H9 (cell line): ENCODE measurements at regions not wholly inside any gene's neighbourhood (a gene's known extent, or its start where the extent isn't known, plus 50 kb on each side); places are given as distances from the start of the nearest gene placed in this dataset.
"Not testable (repeated sequence)": the region's sequence is repeated elsewhere in the genome, so short reads cannot be mapped to it uniquely, and the experiment has no call there.

Experiments used
- DNase-seq: peaks from one replicate; pipeline ENCODE4 v3.0.0-alpha.2; 2017
- H2AFZ ChIP-seq: one replicate; pipeline ENCODE4 v1.6.1; 2013; ENCODE audit warnings: mild to moderate bottlenecking, low read length, control low read depth, moderate library complexity
- H2AK5ac ChIP-seq: 2 replicates; pipeline ENCODE4 v1.6.1; 2013; ENCODE audit warnings: low read length, control low read depth, mixed read lengths; ENCODE audit not compliant: insufficient read length
- H2BK120ac ChIP-seq: one replicate; pipeline ENCODE4 v1.6.1; 2013; ENCODE audit warnings: low read depth, mild to moderate bottlenecking, low read length, control low read depth, inconsistent platforms; ENCODE audit not compliant: poor library complexity, severe bottlenecking
- H2BK12ac ChIP-seq: 2 replicates; pipeline ENCODE4 v1.6.1; 2013; ENCODE audit warnings: low read length, control low read depth, mixed read lengths, low read depth; ENCODE audit not compliant: insufficient read length
- H2BK15ac ChIP-seq: 2 replicates; pipeline ENCODE4 v1.6.1; 2013; ENCODE audit warnings: low read depth, low read length, control low read depth
- H2BK20ac ChIP-seq: one replicate; pipeline ENCODE4 v1.6.1; 2013; ENCODE audit warnings: low read depth, mild to moderate bottlenecking, low read length, control low read depth, inconsistent platforms; ENCODE audit not compliant: poor library complexity, severe bottlenecking
- H2BK5ac ChIP-seq: 2 replicates; pipeline ENCODE4 v1.6.1; 2013; ENCODE audit warnings: low read length, control low read depth, mixed read lengths; ENCODE audit not compliant: insufficient read length
- H3K14ac ChIP-seq: 2 replicates; pipeline ENCODE4 v1.6.1; 2013; ENCODE audit warnings: low read length, control low read depth; ENCODE audit not compliant: insufficient read depth
- H3K18ac ChIP-seq: 2 replicates; pipeline ENCODE4 v1.6.1; 2013; ENCODE audit warnings: low read depth, mild to moderate bottlenecking, mixed read lengths, low read length, control low read depth; ENCODE audit not compliant: insufficient read length
- H3K23ac ChIP-seq: 2 replicates; pipeline ENCODE4 v1.6.1; 2013; ENCODE audit warnings: low read length, control low read depth, mixed read lengths, low read depth; ENCODE audit not compliant: insufficient read length
- H3K23me2 ChIP-seq: 2 replicates; pipeline ENCODE4 v1.6.1; 2013; ENCODE audit warnings: low read depth, mild to moderate bottlenecking, mixed read lengths, low read length, control low read depth; ENCODE audit not compliant: insufficient read length, poor library complexity, severe bottlenecking
- H3K27ac ChIP-seq: 2 replicates; pipeline ENCODE4 v1.5.1; 2013; ENCODE audit warnings: low read length, control low read depth, mixed read lengths, low read depth; ENCODE audit not compliant: insufficient read length
- H3K27me3 ChIP-seq: 2 replicates; pipeline ENCODE4 v1.6.1; 2013; ENCODE audit warnings: low read length, control low read depth, inconsistent platforms; ENCODE audit not compliant: insufficient read depth
- H3K4ac ChIP-seq: 2 replicates; pipeline ENCODE4 v1.6.1; 2013; ENCODE audit warnings: low read depth, mild to moderate bottlenecking, control low read depth, inconsistent platforms, low read length, moderate library complexity
- H3K4me1 ChIP-seq: 2 replicates; pipeline ENCODE4 v1.6.1; 2013; ENCODE audit warnings: low read length, control low read depth, inconsistent platforms; ENCODE audit not compliant: insufficient read depth
- H3K4me2 ChIP-seq: 2 replicates; pipeline ENCODE4 v1.6.1; 2013; ENCODE audit warnings: low read length, control low read depth, mixed read lengths; ENCODE audit not compliant: insufficient read length, insufficient read depth
- H3K56ac ChIP-seq: 2 replicates; pipeline ENCODE4 v1.6.1; 2013; ENCODE audit warnings: low read depth, mild to moderate bottlenecking, mixed read lengths, low read length, control low read depth; ENCODE audit not compliant: insufficient read length
- H3K79me1 ChIP-seq: 2 replicates; pipeline ENCODE4 v1.6.1; 2013; ENCODE audit warnings: low read depth, mild to moderate bottlenecking, moderate library complexity, low read length, control low read depth, inconsistent platforms; ENCODE audit not compliant: insufficient read depth, poor library complexity, severe bottlenecking
- H3K79me2 ChIP-seq: 2 replicates; pipeline ENCODE4 v1.6.1; 2013; ENCODE audit warnings: low read length, control low read depth, inconsistent platforms; ENCODE audit not compliant: insufficient read depth
- H3K9ac ChIP-seq: 2 replicates; pipeline ENCODE4 v1.6.1; 2013; ENCODE audit warnings: low read length, control low read depth, mixed read lengths; ENCODE audit not compliant: insufficient read length; ENCODE audit errors: extremely low read depth
- H3K9me3 ChIP-seq: one replicate; pipeline ENCODE4 v1.6.1; 2013; ENCODE audit warnings: low read depth, low read length, inconsistent platforms; ENCODE audit not compliant: control insufficient read depth
- H3T11ph ChIP-seq: one replicate; pipeline ENCODE4 v1.6.1; 2013; ENCODE audit warnings: mild to moderate bottlenecking, low read length, control low read depth, inconsistent platforms
- H4K20me1 ChIP-seq: one replicate; pipeline ENCODE4 v1.6.1; 2013; ENCODE audit not compliant: control insufficient read depth, insufficient read length, insufficient read depth
- H4K5ac ChIP-seq: 2 replicates; pipeline ENCODE4 v1.6.1; 2013; ENCODE audit warnings: low read depth, mild to moderate bottlenecking, mixed read lengths, low read length, control low read depth; ENCODE audit not compliant: insufficient read length
- H4K8ac ChIP-seq: replicated peaks from 2 replicates; pipeline ENCODE4 v1.6.1; 2013; ENCODE audit warnings: low read length, control low read depth, mixed read lengths, low read depth; ENCODE audit not compliant: insufficient read length
- H4K91ac ChIP-seq: 2 replicates; pipeline ENCODE4 v1.6.1; 2013; ENCODE audit warnings: low read depth, mild to moderate bottlenecking, moderate library complexity, mixed read lengths, low read length, control low read depth; ENCODE audit not compliant: insufficient read length
- H3K27ac Mint-ChIP-seq, 3 experiments: 2 replicates in 2 of 3; 3 replicates in 1 of 3; pipeline ENCODE4 v1.8.0; 2020 to 2021; ENCODE audit warnings: mixed read lengths in 3 of 3, mild to moderate bottlenecking in 1 of 3, moderate library complexity in 1 of 3
- H3K27me3 Mint-ChIP-seq: 2 replicates; pipeline ENCODE4 v1.8.0; 2021; ENCODE audit warnings: low read depth, mild to moderate bottlenecking, moderate library complexity, mixed read lengths
- H3K36me3 Mint-ChIP-seq, 3 experiments: 2 replicates in 2 of 3; 3 replicates in 1 of 3; pipeline ENCODE4 v1.8.0; 2020 to 2021; ENCODE audit warnings: low read depth in 3 of 3, mixed read lengths in 3 of 3; ENCODE audit not compliant: insufficient read depth in 1 of 3
- H3K4me1 Mint-ChIP-seq, 2 experiments: 2 replicates each; pipeline ENCODE4 v1.8.0; 2020; ENCODE audit warnings: mixed read lengths in 2 of 2
- H3K4me3 Mint-ChIP-seq, 2 experiments: 2 replicates in 1 of 2; 3 replicates in 1 of 2; pipeline ENCODE4 v1.8.0; 2020 to 2021; ENCODE audit warnings: mild to moderate bottlenecking in 2 of 2, mixed read lengths in 2 of 2, moderate library complexity in 1 of 2
- H3K9me3 Mint-ChIP-seq, 2 experiments: 2 replicates in 1 of 2; 3 replicates in 1 of 2; pipeline ENCODE4 v1.8.0; 2020; ENCODE audit warnings: mild to moderate bottlenecking in 2 of 2, mixed read lengths in 2 of 2, moderate library complexity in 1 of 2
- CTCF ChIP-seq: fragments of 200-600 bp; sonication (generic); conservative IDR thresholded peaks from 3 replicates; pipeline ENCODE4 v1.8.0; 2021; ENCODE audit warnings: antibody characterized with exemption, mild to moderate bottlenecking
- WGBS: extraction: QIAGEN DNeasy Blood & Tissue Kit; methylation state at CpG from one replicate; pipeline ENCODE4 v1.1.7; 2013; ENCODE audit warnings: missing lambda C conversion rate, low lambda C conversion rate, mixed read lengths; ENCODE audit not compliant: insufficient read length; ENCODE audit errors: extremely low coverage; 5-methylcytosine and 5-hydroxymethylcytosine counted together

- Histone ChIP-seq H3K18ac (peak overlapping the region; percentile 25), H3K23me2 (peaks cover 8% of the 10 kb centered on the region), H3K4me2 (peak overlapping the region; percentile 57), H3K4me1 (peaks cover 7% of the 10 kb centered on the region; the same call in 1 of the 2 replicates), H3K4ac (no peak overlapping the region), H3K23ac (no peak overlapping the region), H2BK120ac (no peak overlapping the region), H2BK20ac (no peak overlapping the region), H3K9me3 (no peaks in the 10 kb centered on the region), H3K27me3 (no peaks in the 10 kb centered on the region), H3K79me1 (no peaks in the 10 kb centered on the region), H4K20me1 (no peaks in the 10 kb centered on the region), H3K9ac (no peak overlapping the region), H3K56ac (no peak overlapping the region), H2BK12ac (no peak overlapping the region), H3K27ac (no peak overlapping the region), H3K79me2 (no peaks in the 10 kb centered on the region), H2BK15ac (no peak overlapping the region), H4K91ac (no peak overlapping the region), H2BK5ac (no peak overlapping the region), H2AFZ (no peak overlapping the region), H4K5ac (no peak overlapping the region), H3T11ph (no peak overlapping the region), H4K8ac (no peak overlapping the region), H2AK5ac (no peak overlapping the region), H3K14ac (peak overlapping the region; percentile 69)
- Mint-ChIP-seq H3K4me3 (peak overlapping the region; percentile 81 to 84), H3K36me3 (no peaks in the 10 kb centered on the region), H3K27me3 (peaks cover 26% of the 10 kb centered on the region), H3K4me1 (peaks cover 24 to 34% of the 10 kb centered on the region in 2 experiments), H3K27ac (peak overlapping the region in 1 of 3 experiments; percentile 14; a peak in 1 of 7 replicates), H3K9me3 (no peaks in the 10 kb centered on the region; a peak in 1 of 5 replicates)
- no CpG with 5 or more reads among the region's 36 CpGs for WGBS
- TF ChIP-seq CTCF = peak; percentile 92
- peak; percentile 93 for DNase-seq
These were observed 62.2 kb upstream of the GTF3A start for GRCh38 chr13:27362064-27362751.

GRCh38 chr13:27363637-27364036, 60.8 kb upstream of the GTF3A start:
- H3K4me3 Mint-ChIP-seq = not testable (repeated sequence)

More at GRCh38 chr13:27363637-27364036, 60.8 kb upstream of the GTF3A start:
- not testable (repeated sequence) for H3T11ph ChIP-seq, H3K23me2 ChIP-seq, H3K56ac ChIP-seq, H2BK12ac ChIP-seq, H3K23ac ChIP-seq, DNase-seq, H3K27ac ChIP-seq, H2BK20ac ChIP-seq, H3K27me3 ChIP-seq, H3K4me2 ChIP-seq, H3K79me1 ChIP-seq, H2BK120ac ChIP-seq, H2AFZ ChIP-seq, H4K5ac ChIP-seq, H3K79me2 ChIP-seq, H3K9me3 ChIP-seq, H3K4ac ChIP-seq, H3K27ac Mint-ChIP-seq, H2BK5ac ChIP-seq, H3K14ac ChIP-seq, H4K91ac ChIP-seq, H3K18ac ChIP-seq, H3K4me1 ChIP-seq, H4K8ac ChIP-seq, H3K36me3 Mint-ChIP-seq, H3K9ac ChIP-seq, H4K20me1 ChIP-seq, H2BK15ac ChIP-seq, H3K9me3 Mint-ChIP-seq, H2AK5ac ChIP-seq
- WGBS = no CpG with 5 or more reads among the region's 5 CpGs
- Mint-ChIP-seq H3K27me3 (peaks cover 30% of the 10 kb centered on the region), H3K4me1 (peaks cover 18 to 28% of the 10 kb centered on the region in 2 experiments)
